Neural cell (in vitro differentiated cells): ENCODE measurements at regions not wholly inside any gene's neighbourhood (a gene's known extent, or its start where the extent isn't known, plus 50 kb on each side); places are given as distances from the start of the nearest gene placed in this dataset.
"Not testable (repeated sequence)": the region's sequence is repeated elsewhere in the genome, so short reads cannot be mapped to it uniquely, and the experiment has no call there.

Experiments used
- H2AFZ ChIP-seq: fragments of 200-600, 300-800 bp; sonication (generic), shearing (Covaris generic); 2 replicates; pipeline ENCODE4 v1.6.0; 2014; ENCODE audit warnings: low read depth, mild to moderate bottlenecking, antibody characterized with exemption, low read length, moderate library complexity
- H3F3A ChIP-seq: fragments of 200-600 bp; shearing (Covaris generic); 2 replicates; pipeline ENCODE4 v1.6.1; 2016; ENCODE audit warnings: mild to moderate bottlenecking, moderate library complexity, mixed read lengths, antibody characterized with exemption, low read length; ENCODE audit not compliant: insufficient read depth, poor library complexity, severe bottlenecking
- H3K27ac ChIP-seq: fragments of 200-600, 300-800 bp; sonication (generic), shearing (Covaris generic); 2 replicates; pipeline ENCODE4 v1.5.1; 2014; ENCODE audit warnings: mild to moderate bottlenecking, low read length, moderate library complexity
- H3K27me3 ChIP-seq: fragments of 300-800, 200-600 bp; sonication (generic), shearing (Covaris generic); 2 replicates; pipeline ENCODE4 v1.6.0; 2014; ENCODE audit warnings: mild to moderate bottlenecking, low read depth, low read length, moderate library complexity; ENCODE audit not compliant: insufficient read depth
- H3K36me3 ChIP-seq: fragments of 300-800, 200-600 bp; sonication (generic), shearing (Covaris generic); 2 replicates; pipeline ENCODE4 v1.5.1; 2014; ENCODE audit warnings: mild to moderate bottlenecking, antibody characterized with exemption, low read length, moderate library complexity; ENCODE audit not compliant: insufficient read depth
- H3K4me2 ChIP-seq: fragments of 300-800, 200-600 bp; sonication (generic), shearing (Covaris generic); 2 replicates; pipeline ENCODE4 v1.6.0; 2014; ENCODE audit warnings: mild to moderate bottlenecking, low read length
- H3K4me3 ChIP-seq: fragments of 300-800, 200-600 bp; sonication (generic), shearing (Covaris generic); 2 replicates; pipeline ENCODE4 v1.5.1; 2014; ENCODE audit warnings: mild to moderate bottlenecking, low read length, moderate library complexity
- H3K79me2 ChIP-seq: fragments of 200-600 bp; shearing (Covaris generic); replicated peaks from 2 replicates; pipeline ENCODE4 v1.6.0; 2014; ENCODE audit warnings: mild to moderate bottlenecking, low read length, moderate library complexity; ENCODE audit not compliant: insufficient read depth
- H3K9ac ChIP-seq: fragments of 300-800, 200-600 bp; sonication (generic), shearing (Covaris generic); 2 replicates; pipeline ENCODE4 v1.6.1; 2016; ENCODE audit warnings: mild to moderate bottlenecking, low read length, mixed read lengths
- H3K9me2 ChIP-seq: fragments of 200-600 bp; shearing (Covaris generic); 2 replicates; pipeline ENCODE4 v1.6.1; 2016; ENCODE audit warnings: mild to moderate bottlenecking, low read length, mixed read lengths; ENCODE audit not compliant: insufficient read depth
- H3K9me3 ChIP-seq: fragments of 200-600, 300-800 bp; sonication (generic), shearing (Covaris generic); 2 replicates; pipeline ENCODE4 v1.6.1; 2016; ENCODE audit warnings: mild to moderate bottlenecking, mixed run types, low read length, moderate library complexity, mixed read lengths
- H4K20me1 ChIP-seq: fragments of 200-600 bp; shearing (Covaris generic); 2 replicates; pipeline ENCODE4 v1.6.1; 2016; ENCODE audit warnings: mild to moderate bottlenecking, mixed run types; ENCODE audit not compliant: insufficient read depth
- CTCF ChIP-seq: fragments of 450-650 bp; IDR thresholded peaks from 2 replicates; pipeline ENCODE4 v1.5.1; 2014; ENCODE audit warnings: antibody characterized with exemption, mild to moderate bottlenecking, moderate library complexity; ENCODE audit not compliant: poor library complexity, severe bottlenecking
- EP300 ChIP-seq: fragments of 450-650 bp; conservative IDR thresholded peaks from 2 replicates; pipeline ENCODE4 v1.6.1; 2014; ENCODE audit warnings: antibody characterized with exemption, mild to moderate bottlenecking, moderate library complexity; ENCODE audit not compliant: poor library complexity, severe bottlenecking
- EZH2 ChIP-seq: fragments of 200-600, 300-800 bp; shearing (Covaris generic), sonication (generic); IDR thresholded peaks from 2 replicates; pipeline ENCODE4 v1.6.1; 2014; ENCODE audit warnings: antibody characterized with exemption, low read length, borderline replicate concordance, mild to moderate bottlenecking; ENCODE audit not compliant: insufficient read depth, poor library complexity, severe bottlenecking
- MXI1 ChIP-seq: fragments of 450-650 bp; conservative IDR thresholded peaks from 2 replicates; pipeline ENCODE4 v1.6.1; 2014; ENCODE audit warnings: antibody characterized with exemption, mild to moderate bottlenecking; ENCODE audit not compliant: poor library complexity, severe bottlenecking
- POLR2AphosphoS5 ChIP-seq: IDR thresholded peaks from 2 replicates; pipeline ENCODE4 v1.6.1; 2012
- RAD21 ChIP-seq: fragments of 450-650 bp; conservative IDR thresholded peaks from 2 replicates; pipeline ENCODE4 v1.6.1; 2014; ENCODE audit warnings: antibody characterized with exemption, mild to moderate bottlenecking, moderate library complexity
- REST ChIP-seq: IDR thresholded peaks from 2 replicates; pipeline ENCODE4 v1.6.1; 2012; ENCODE audit warnings: borderline replicate concordance
- SMC3 ChIP-seq: fragments of 450-650 bp; conservative IDR thresholded peaks from 2 replicates; pipeline ENCODE4 v1.6.1; 2014; ENCODE audit warnings: antibody characterized with exemption, mild to moderate bottlenecking, moderate library complexity; ENCODE audit not compliant: poor library complexity
- TAF1 ChIP-seq: IDR thresholded peaks from 2 replicates; pipeline ENCODE4 v1.6.1; 2012; ENCODE audit warnings: low read depth

- no peaks in the 10 kb centered on the region for H3K27me3 ChIP-seq
- H3K9ac ChIP-seq: no peak overlapping the region
- H3K4me2 ChIP-seq: no peak overlapping the region
- no peaks in the 10 kb centered on the region for H4K20me1 ChIP-seq
- no peaks in the 10 kb centered on the region for H3F3A ChIP-seq
- H3K79me2 ChIP-seq: no peaks in the 10 kb centered on the region
- H3K27ac ChIP-seq: no peak overlapping the region
- H3K36me3 ChIP-seq: no peaks in the 10 kb centered on the region
- no peak for TF ChIP-seq TAF1
- TF ChIP-seq EZH2: no peak
- TF ChIP-seq MXI1: no peak
- no peak for TF ChIP-seq EP300
- TF ChIP-seq REST: no peak
- TF ChIP-seq SMC3: no peak
- TF ChIP-seq CTCF: no peak
- no peak for TF ChIP-seq POLR2AphosphoS5
- TF ChIP-seq RAD21: no peak
- H3K9me3 ChIP-seq: no peaks in the 10 kb centered on the region
- H3K9me2 ChIP-seq: no peaks in the 10 kb centered on the region
- no peak overlapping the region for H2AFZ ChIP-seq
- no peak overlapping the region for H3K4me3 ChIP-seq
Measured at GRCh38 chr6:81890846-81891245, 138.4 kb upstream of the TENT5A start.

DNA sequence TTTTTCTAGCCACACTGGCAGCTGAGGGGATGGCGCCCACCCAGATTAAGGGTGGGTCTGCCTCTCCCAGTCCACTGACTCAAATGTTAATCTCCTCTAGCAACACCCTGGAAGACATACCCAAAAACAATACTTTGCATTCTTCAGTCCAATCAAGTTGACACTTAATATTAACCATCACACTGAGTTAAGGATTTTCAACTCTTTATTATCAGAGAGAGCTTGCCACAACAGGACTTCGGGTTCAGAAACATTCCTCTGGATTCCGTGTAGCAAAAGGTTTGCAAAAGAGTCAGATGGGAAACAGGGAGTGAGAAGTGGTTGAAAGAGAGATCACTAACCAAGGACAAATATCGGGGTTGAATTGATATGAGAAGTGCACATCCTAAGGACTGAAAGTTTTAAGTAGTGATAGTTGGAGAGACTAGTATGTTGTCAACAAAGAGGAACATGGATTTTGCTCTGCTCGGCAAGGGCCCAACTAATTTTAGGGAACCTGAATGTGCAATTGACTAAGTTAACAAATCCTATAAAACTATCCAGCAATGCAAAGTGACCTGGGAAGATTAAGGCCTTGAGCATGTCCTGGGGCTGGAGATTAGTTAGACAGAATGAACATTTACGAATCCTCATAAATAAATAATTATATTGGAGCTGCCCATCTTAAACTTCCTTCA lies 137.0 kb upstream of the TENT5A start:
- no peak for TF ChIP-seq EZH2
- no peak for TF ChIP-seq POLR2AphosphoS5
- TF ChIP-seq TAF1: no peak
- no peak for TF ChIP-seq MXI1
- TF ChIP-seq EP300: no peak
- no peak for TF ChIP-seq REST
- no peak for TF ChIP-seq CTCF
- TF ChIP-seq RAD21: no peak
- TF ChIP-seq SMC3: no peak
- Histone ChIP-seq H4K20me1 (no peaks in the 10 kb centered on the region), H2AFZ (no peak overlapping the region), H3K27me3 (no peaks in the 10 kb centered on the region), H3F3A (no peaks in the 10 kb centered on the region), H3K9me3 (no peaks in the 10 kb centered on the region), H3K4me3 (no peak overlapping the region), H3K9me2 (no peaks in the 10 kb centered on the region), H3K4me2 (no peak overlapping the region), H3K79me2 (no peaks in the 10 kb centered on the region), H3K27ac (no peak overlapping the region), H3K36me3 (no peaks in the 10 kb centered on the region), H3K9ac (no peak overlapping the region)

DNA sequence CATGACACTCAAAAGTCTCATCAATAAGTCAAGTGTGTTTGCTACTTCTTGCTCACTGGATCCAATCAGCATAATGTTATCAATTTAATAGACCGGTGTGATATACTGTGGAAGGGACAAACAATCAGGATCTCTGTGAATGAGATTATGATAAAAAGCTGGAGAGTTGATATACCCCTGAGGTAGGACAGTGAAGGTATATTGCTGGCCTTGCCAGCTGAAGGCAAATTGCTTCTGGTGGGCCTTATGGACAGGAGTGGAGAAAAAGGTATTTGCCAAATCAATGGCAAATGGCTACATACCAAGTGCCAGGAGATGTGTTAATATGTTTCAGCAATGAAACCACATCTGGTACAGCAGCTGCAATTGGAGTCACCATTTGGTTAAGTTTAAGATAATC lies 134.4 kb upstream of the TENT5A start:
- H3K9me3 ChIP-seq, H2AFZ ChIP-seq, H3K27ac ChIP-seq, H3K79me2 ChIP-seq, H3K27me3 ChIP-seq, H3F3A ChIP-seq, H3K36me3 ChIP-seq, H3K4me2 ChIP-seq, H4K20me1 ChIP-seq, H3K9me2 ChIP-seq, H3K4me3 ChIP-seq, H3K9ac ChIP-seq: not testable (repeated sequence)
